ENCODE measurements at regions not wholly inside any gene's neighbourhood (a gene's known extent, or its start where the extent isn't known, plus 50 kb on each side); places are given as distances from the start of the nearest gene placed in this dataset.
A peak's percentile ranks its signal among the peaks of the same experiment; 100 is the strongest.

- no peak for DNase-seq
These were observed 410.4 kb upstream of the NPVF start for GRCh38 chr7:25638590-25639244.

- DNase-seq: no peak
These were observed 414.6 kb upstream of the NPVF start for GRCh38 chr7:25642849-25643248.

- no peak for DNase-seq
These were observed 415.0 kb upstream of the NPVF start for GRCh38 chr7:25643286-25643685.

GRCh38 chr7:25643770-25644394 lies 415.6 kb upstream of the NPVF start:
- no peak for DNase-seq

DNA sequence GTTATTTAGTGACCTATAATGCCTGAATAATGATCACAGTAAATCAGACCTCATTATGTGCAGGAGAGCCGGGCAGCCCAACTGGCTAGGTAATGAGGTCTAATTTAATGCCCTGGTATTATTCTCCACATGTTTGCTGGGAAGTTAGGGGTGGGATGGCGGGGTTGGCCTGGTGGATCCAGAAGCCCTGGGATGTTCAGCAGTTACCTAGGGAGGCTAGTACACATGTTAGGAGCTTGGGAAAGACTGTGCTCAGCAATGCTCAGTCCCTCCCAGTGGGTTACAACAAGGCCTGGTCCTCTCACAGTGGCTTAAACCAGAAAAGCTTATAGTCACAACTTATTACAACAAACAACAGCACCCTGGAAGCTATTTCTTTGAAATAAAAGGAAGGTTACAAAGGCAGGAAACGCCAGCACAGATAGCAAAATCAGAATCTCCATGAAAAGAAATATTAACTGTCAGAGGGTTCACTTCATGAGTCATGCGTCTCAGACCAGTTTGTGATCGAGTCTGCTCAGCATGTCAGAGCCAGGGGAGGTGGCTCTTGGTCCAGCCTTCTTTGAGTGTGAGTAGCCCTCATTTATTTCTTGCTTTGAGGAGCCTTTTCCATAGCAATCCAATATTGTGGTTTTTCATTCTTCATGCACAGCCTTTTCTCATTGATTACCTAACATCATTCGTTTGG lies 418.6 kb upstream of the NPVF start:
- DNase-seq: no peak

- no peak for DNase-seq
These were observed 419.6 kb upstream of the NPVF start for GRCh38 chr7:25647872-25648271.

- DNase-seq: no peak
These were observed 424.1 kb upstream of the NPVF start for GRCh38 chr7:25652366-25652765.

GRCh38 chr7:25653384-25653783 lies 425.1 kb upstream of the NPVF start:
- DNase-seq: no peak

DNA sequence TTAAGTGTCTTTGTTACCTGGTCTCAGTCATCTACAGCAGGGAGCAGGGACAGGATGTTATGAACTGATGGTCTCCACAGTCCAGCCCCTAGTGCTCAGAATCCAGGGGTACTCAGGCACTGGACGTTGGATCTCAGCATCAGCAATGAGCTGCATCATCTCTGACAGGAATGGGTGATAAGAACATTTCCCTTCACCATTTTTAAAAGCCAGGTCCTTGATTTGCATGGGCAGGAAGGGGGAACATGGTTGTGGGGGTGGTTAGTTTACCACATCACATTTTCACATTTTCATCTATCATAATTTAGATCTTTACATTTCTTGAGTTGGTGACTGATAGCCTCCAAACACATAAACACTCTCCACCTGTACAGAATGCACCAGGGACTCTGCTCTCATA lies 427.8 kb upstream of the NPVF start:
- no peak for DNase-seq

DNA sequence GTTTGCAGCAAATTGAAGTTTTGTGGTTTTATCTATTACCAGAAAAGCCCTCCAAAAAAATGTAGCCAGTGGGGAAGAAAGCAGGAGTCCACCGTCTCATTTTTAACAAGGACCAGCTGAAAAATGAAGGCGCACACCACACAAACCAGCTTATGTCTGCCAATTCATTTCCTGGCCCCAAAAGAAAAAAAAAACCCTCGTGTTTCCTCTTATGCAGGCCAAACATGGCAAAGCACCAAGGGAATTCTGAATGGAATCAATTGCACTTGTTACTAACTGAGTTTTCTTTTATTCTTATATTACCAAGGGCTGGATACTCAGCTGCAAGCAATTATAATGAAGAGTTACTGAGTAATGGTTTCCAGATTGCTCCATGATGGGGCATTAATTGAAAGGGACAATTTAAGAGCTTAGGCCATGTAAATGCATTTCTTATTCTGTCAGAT lies 428.3 kb upstream of the NPVF start:
- DNase-seq: no peak

GRCh38 chr7:25658375-25658774 lies 430.1 kb upstream of the NPVF start:
- no peak for DNase-seq

DNA sequence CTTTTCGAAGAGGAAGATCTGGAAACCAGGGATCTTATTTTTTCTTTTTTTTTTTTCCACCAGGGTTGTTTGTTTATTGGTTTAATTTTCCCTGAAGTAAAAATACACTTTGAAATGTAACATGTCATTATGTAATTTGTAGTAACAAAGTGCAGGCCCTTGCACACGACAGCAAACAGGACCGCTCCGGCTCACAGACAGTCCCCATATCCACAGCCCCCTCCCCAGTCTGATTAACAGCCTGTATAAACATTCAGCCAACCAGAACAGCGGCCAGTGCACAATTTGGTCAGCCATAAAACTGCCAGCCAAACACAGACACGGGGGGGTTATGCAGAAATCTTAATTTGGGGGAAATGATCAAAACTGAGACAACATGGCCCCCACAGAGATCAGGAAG lies 431.6 kb upstream of the NPVF start:
- no peak for DNase-seq

DNA sequence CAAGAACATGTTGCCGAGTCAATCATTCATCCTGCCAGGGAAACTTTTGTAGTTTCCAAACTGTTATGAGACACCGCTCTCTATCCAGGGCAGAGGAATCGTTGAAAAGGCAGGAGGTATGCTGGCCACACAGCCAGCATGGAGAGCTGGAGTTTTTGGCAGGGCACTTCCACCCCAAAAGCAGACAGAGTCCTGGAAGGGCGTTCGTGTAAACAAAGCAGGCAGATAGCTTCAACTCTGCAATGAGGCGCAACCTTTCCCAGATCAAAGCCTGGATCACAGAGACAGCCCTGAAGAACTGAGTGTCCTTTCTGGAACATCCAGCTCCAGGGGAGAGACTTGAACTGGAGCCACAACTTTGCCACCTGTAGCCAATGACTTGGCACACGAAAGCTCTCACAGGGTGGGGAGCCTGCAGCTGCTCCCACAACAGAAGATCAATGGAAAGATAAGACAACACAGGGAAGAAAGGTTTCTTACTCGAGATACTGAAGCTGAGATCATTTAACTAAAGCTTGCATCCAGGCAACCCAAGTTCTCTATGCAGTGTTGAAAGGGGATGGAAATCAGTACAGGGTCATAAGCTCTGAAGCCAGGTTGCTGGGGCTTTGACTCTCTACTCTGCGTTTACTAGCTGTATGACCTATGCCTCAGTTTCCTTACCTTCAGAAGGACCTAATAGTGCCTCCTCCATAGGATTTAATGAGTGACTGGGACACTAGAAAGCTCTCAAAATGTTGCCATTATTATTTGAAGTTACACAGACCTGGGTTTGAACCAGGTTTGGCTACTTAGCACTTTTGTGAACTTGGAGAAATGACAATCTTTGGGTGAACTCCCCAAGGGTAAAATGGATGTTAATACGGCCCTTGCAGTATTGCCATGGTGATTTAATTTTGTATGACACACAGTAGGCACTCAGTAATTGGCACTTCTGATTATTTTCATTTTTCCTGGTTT lies 434.8 kb upstream of the NPVF start:
- no peak for DNase-seq

DNA sequence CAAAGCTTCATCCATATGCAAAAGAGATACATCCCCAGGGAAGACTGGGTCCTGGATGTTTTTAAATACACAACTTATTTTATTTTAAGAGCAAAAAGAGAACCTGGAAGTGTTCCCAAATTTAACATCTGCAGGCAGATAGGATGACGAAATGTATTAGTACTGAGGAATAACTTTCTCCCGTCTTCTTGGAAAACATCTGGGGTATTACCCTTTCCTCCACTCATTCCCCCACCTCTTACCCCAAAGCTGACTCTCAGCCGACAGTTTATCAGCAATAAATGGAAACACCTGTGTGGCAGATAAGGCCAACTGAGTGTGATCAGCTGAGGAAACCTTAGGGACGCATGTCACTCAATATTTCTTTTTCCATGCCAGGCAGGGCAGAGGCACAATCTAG lies 435.6 kb upstream of the NPVF start:
- no peak for DNase-seq

DNA sequence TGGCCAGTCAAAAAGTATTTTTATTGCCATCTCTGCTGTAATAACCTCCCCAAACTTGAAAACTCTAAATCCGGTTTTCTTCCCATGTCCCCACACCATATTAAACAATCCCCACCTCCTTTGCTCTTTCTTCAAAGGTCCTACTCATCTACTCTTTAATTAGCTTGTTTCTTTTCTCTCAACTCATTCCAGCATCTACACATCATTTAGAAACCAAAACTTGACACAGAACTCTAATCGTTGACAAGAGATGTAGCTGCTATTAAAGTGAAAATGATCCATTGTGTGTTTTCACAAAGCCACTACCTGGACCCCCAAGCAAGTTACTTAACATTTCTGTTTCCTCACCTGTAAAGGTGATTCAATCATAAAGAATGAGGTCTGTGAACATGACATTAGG lies 436.3 kb upstream of the NPVF start:
- DNase-seq: no peak

- DNase-seq: no peak
These were observed 437.1 kb upstream of the NPVF start for GRCh38 chr7:25665374-25665773.

- no peak for DNase-seq
These were observed 437.8 kb upstream of the NPVF start for GRCh38 chr7:25665903-25666670.

DNA sequence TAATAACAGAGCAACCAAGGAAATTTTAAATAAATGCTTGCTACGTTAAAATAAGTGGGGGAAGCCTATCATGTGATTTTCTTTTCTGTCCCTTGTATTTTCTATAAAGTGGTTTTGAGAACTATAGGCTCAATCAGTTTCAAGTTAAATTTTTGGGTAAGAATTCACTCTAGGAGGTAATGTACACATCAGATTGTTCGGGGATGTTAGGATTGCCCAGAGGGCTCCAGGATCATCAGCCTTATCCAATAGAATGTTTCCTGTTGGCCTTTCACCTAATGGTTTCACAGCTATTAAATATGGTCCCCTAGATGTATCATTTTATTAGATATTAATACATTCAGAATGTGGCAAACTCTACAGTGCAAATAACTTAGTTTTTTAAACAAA lies 438.4 kb upstream of the NPVF start:
- DNase-seq: no peak

DNA sequence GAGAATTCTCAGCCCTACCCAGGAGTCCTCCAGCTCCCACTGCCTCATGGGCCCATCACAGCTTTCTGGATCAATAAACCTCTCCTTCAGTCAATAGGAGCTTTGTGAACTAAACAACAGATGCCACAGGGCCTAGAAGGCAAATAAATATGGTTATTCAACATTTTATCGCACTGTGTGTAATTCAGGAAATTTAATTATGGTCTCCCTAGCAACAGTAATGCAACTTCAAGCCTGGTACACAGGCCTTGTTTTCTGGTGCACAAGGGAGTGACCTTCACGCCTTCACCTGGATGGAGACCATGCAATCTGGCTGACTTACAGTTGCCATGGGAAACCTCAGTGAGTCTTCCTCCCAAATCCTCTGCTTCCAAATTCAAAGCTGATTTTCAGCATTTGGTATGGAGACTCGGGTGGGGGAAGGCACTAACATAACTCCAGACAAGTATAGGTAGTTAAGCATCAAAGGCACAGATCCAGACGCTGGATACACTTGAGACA lies 441.0 kb upstream of the NPVF start:
- DNase-seq: peak; percentile 21

GRCh38 chr7:25669961-25670841 lies 441.9 kb upstream of the NPVF start:
- no peak for DNase-seq

DNA sequence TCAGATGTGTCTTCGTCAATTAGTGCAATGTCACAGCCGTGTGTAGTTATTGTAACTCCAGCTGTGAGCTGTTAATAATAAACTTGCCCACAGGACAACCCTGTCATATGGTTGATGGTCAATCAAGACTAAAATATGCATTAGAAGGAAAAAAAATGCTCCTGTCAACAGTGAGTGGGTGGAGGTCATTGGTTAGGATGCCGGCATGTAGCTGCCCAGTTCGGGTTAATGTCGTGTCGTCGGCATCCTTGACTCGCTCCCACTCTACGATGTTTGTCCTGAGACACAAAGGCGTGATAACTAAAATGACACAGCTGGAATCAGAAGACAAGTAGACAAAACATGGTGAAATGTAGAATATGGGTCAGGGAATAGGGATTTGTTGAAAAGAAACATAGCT lies 442.8 kb upstream of the NPVF start:
- DNase-seq: no peak

All from NCI-H345 (cell line).